ENCODE measurements at regions not wholly inside any gene's neighbourhood (a gene's known extent, or its start where the extent isn't known, plus 50 kb on each side); places are given as distances from the start of the nearest gene placed in this dataset.
"Not testable (repeated sequence)": the region's sequence is repeated elsewhere in the genome, so short reads cannot be mapped to it uniquely, and the experiment has no call there.

DNA sequence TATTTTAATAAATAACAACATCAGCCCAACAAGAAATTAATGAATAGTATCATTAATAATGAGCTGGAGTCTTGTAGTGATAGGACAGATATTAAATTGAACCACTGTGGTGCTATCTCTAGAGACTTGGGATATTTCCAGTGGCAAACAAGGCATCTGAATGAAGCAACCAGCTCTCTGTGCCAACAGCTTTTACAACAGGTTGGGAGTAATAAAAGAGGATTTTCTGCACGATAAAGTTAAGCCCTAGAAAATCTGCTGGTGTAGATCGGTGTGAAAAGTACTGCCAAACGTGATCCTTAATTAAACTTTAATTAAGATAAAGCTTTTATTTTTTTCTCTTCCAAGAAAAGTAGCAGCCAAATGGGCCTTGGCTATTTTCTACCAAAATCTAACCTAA is 385.5 kb downstream of the NR4A2 start:
- H3K4me1 ChIP-seq (ENCODE audit: control insufficient read depth, insufficient read depth, low read length): no peaks in the 10 kb centered on the region
- H3K4me3 ChIP-seq (ENCODE audit: low read depth, low read length): no peak overlapping the region
- no peaks in the 10 kb centered on the region for H3K9me3 ChIP-seq (ENCODE audit: control insufficient read depth, insufficient read depth, low read length)
- no peaks in the 10 kb centered on the region for H3K36me3 ChIP-seq (ENCODE audit: control insufficient read depth, insufficient read depth, low read length)
- H3K27me3 ChIP-seq (ENCODE audit: control insufficient read depth, insufficient read depth, low read length): no peaks in the 10 kb centered on the region
- H3K9ac ChIP-seq (ENCODE audit: low read depth, low read length): no peak overlapping the region

DNA sequence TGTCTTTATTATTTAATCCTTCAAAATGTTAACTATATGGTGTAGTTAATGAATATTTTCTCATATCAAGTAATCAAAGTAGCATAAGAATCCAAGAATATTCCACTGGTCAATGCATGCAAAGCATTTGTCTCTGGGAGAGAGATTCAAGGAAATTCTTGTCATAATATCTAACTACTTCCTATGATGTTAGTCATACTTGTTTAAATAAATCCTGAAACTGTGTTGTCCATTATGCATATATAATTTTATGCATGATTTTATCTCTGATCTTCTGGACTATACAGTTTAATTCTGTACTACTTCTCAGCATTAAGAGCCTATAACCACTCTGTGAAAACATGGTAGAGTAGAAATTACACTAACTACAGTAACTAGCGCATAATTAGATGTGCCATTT is 388.3 kb downstream of the NR4A2 start:
- no peak overlapping the region for H3K4me3 ChIP-seq (ENCODE audit: low read depth, low read length)
- no peaks in the 10 kb centered on the region for H3K27me3 ChIP-seq (ENCODE audit: control insufficient read depth, insufficient read depth, low read length)
- H3K36me3 ChIP-seq (ENCODE audit: control insufficient read depth, insufficient read depth, low read length): no peaks in the 10 kb centered on the region
- no peak overlapping the region for H3K9ac ChIP-seq (ENCODE audit: low read depth, low read length)
- H3K4me1 ChIP-seq (ENCODE audit: control insufficient read depth, insufficient read depth, low read length): no peaks in the 10 kb centered on the region
- H3K9me3 ChIP-seq (ENCODE audit: control insufficient read depth, insufficient read depth, low read length): no peaks in the 10 kb centered on the region

DNA sequence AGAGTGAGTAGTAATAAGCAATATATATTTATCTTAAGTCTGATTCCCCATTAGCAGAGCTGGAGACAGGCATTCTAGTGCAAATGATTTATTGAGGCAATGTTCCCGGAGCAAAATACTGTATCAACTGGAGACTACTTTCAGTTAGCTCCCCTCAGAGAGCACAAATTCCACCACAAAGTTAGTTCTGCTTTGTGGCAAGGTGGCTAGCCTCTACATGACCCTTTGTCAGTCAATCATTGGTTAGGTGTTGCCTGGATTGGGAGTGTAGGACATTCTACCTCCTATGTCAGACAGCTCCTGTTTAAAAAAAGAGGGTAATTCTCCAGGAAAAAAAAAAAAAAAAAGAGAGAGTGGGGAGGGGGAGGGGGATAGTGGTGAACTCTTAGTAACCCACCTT is 402.2 kb downstream of the NR4A2 start:
- H3K9me3 ChIP-seq (ENCODE audit: control insufficient read depth, insufficient read depth, low read length): no peaks in the 10 kb centered on the region
- no peaks in the 10 kb centered on the region for H3K4me1 ChIP-seq (ENCODE audit: control insufficient read depth, insufficient read depth, low read length)
- no peaks in the 10 kb centered on the region for H3K27me3 ChIP-seq (ENCODE audit: control insufficient read depth, insufficient read depth, low read length)
- H3K9ac ChIP-seq (ENCODE audit: low read depth, low read length): no peak overlapping the region
- H3K36me3 ChIP-seq (ENCODE audit: control insufficient read depth, insufficient read depth, low read length): no peaks in the 10 kb centered on the region
- no peak overlapping the region for H3K4me3 ChIP-seq (ENCODE audit: low read depth, low read length)

DNA sequence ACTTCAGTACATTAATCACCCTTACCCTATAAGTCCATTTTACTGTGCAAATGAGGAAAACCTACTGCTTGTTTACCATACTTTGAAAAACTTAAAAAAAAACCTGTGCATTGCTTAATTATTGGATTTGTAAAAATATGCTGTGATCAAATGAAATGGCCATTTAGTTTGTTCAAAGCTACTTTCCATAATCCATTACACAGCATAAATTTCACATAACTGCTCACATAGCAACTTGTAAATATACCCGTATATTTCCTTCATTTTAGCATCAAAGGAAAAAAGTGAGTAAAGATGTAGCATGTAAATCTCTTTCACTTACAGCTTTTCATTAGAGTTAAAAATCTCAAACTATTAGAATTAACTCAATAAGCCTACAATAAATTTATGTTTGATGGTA is 415.1 kb downstream of the NR4A2 start:
- Histone ChIP-seq H3K9me3 (ENCODE audit: control insufficient read depth, insufficient read depth, low read length) (no peaks in the 10 kb centered on the region), H3K4me1 (ENCODE audit: control insufficient read depth, insufficient read depth, low read length) (no peaks in the 10 kb centered on the region), H3K4me3 (ENCODE audit: low read depth, low read length) (no peak overlapping the region), H3K36me3 (ENCODE audit: control insufficient read depth, insufficient read depth, low read length) (no peaks in the 10 kb centered on the region), H3K27me3 (ENCODE audit: control insufficient read depth, insufficient read depth, low read length) (no peaks in the 10 kb centered on the region), H3K9ac (ENCODE audit: low read depth, low read length) (no peak overlapping the region)

DNA sequence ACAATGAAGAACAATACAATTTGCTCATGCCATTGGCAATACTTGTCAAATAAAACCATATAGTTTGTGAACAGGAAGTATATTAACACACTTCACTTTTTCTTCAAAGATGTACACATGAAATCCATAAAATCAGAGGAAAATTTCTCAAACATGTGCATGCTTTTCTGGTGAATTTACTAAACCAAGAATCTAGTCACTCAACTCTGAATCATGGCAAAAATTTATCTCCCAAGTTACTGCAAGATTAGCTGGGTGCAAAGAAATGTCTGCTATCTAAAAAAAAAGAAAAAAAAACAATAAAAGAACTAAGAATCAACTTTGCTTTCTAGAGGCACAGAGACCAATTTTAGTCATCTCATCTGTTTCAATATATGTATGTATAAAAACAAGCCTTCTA is 419.2 kb downstream of the NR4A2 start:
- Histone ChIP-seq H3K36me3 (ENCODE audit: control insufficient read depth, insufficient read depth, low read length) (no peaks in the 10 kb centered on the region), H3K9me3 (ENCODE audit: control insufficient read depth, insufficient read depth, low read length) (no peaks in the 10 kb centered on the region), H3K4me1 (ENCODE audit: control insufficient read depth, insufficient read depth, low read length) (no peaks in the 10 kb centered on the region), H3K9ac (ENCODE audit: low read depth, low read length) (no peak overlapping the region), H3K27me3 (ENCODE audit: control insufficient read depth, insufficient read depth, low read length) (no peaks in the 10 kb centered on the region), H3K4me3 (ENCODE audit: low read depth, low read length) (no peak overlapping the region)

DNA sequence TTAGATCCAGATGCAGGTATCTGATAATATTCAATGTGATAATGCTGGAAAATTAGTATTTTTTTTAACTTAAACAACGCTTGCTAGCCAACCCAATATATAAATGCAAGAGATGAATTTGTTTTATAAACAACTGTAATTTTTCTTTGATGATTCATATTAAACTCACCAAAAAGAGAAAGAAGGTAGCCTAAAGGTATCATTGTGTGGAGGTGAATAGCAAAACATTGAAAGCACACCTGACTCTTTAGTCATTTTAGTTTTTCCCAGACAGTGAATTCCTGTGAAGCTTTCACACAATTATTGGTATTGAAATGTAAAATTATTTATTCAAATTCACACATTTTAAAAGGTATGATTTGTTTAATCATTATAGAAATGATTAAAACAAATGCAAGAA is 424.0 kb downstream of the NR4A2 start:
- Histone ChIP-seq H3K9ac (ENCODE audit: low read depth, low read length) (no peak overlapping the region), H3K4me1 (ENCODE audit: control insufficient read depth, insufficient read depth, low read length) (peaks cover 16% of the 10 kb centered on the region), H3K4me3 (ENCODE audit: low read depth, low read length) (no peak overlapping the region), H3K9me3 (ENCODE audit: control insufficient read depth, insufficient read depth, low read length) (no peaks in the 10 kb centered on the region), H3K27me3 (ENCODE audit: control insufficient read depth, insufficient read depth, low read length) (no peaks in the 10 kb centered on the region), H3K36me3 (ENCODE audit: control insufficient read depth, insufficient read depth, low read length) (no peaks in the 10 kb centered on the region)

DNA sequence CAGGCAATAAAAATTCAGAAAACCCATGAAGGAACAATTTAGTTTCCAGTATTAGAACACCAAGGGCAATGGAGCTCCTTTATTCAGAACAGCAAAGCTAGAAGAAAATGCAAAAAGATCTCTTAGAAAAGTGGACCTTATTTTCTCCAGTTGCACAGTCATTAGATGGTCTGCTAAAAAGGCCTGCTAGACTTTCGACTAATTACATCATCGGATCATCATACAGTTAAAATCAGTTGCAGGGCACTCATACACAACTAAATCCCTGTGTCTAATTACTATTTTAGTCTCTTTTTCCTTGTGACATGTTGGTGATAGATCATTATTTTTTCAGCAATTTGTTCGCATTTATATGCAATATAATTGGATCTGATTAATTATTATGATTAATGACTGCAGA is 425.3 kb downstream of the NR4A2 start:
- Histone ChIP-seq H3K36me3 (ENCODE audit: control insufficient read depth, insufficient read depth, low read length) (no peaks in the 10 kb centered on the region), H3K4me3 (ENCODE audit: low read depth, low read length) (no peak overlapping the region), H3K9ac (ENCODE audit: low read depth, low read length) (no peak overlapping the region), H3K4me1 (ENCODE audit: control insufficient read depth, insufficient read depth, low read length) (peaks cover 16% of the 10 kb centered on the region), H3K9me3 (ENCODE audit: control insufficient read depth, insufficient read depth, low read length) (no peaks in the 10 kb centered on the region), H3K27me3 (ENCODE audit: control insufficient read depth, insufficient read depth, low read length) (no peaks in the 10 kb centered on the region)

DNA sequence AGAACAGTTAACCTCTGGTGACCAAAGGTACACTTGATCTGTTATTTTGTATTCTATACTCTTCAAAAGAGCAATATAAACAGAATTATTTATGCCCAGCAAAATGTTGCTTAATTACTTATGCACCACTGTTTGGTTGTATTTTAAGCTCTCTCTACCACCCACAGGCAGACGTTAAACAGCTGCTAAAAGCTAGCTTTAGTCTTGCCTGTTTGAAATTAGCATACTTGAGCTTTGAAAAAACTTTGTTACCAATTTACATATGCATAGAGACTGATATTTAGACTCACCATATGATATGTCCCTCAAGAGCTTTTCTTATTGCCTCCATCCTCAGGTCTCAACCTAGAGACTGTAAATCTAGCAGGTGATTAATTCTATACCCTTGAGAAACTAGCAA is 426.9 kb downstream of the NR4A2 start:
- Histone ChIP-seq H3K9ac (ENCODE audit: low read depth, low read length) (no peak overlapping the region), H3K27me3 (ENCODE audit: control insufficient read depth, insufficient read depth, low read length) (no peaks in the 10 kb centered on the region), H3K9me3 (ENCODE audit: control insufficient read depth, insufficient read depth, low read length) (no peaks in the 10 kb centered on the region), H3K4me1 (ENCODE audit: control insufficient read depth, insufficient read depth, low read length) (peaks cover 16% of the 10 kb centered on the region), H3K4me3 (ENCODE audit: low read depth, low read length) (no peak overlapping the region), H3K36me3 (ENCODE audit: control insufficient read depth, insufficient read depth, low read length) (no peaks in the 10 kb centered on the region)

DNA sequence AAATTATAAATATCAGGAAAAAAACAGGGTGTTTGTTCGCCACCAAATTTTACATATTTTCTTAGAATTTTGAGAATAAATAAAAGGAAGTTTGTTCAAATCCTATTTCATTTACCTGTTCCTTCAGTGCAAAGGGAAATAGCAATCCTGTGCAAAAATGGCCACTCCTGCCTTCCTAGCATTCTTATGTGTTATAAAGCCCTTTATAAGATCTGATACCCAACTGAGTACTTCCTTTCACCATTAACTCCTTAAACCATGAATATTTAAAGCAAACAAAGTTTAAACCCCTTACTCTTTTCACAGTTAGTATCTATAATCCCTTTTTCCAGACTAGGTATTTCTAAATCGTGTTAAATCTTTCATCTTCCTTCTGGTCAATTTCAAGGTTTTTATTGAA is 427.8 kb downstream of the NR4A2 start:
- peaks cover 16% of the 10 kb centered on the region for H3K4me1 ChIP-seq (ENCODE audit: control insufficient read depth, insufficient read depth, low read length)
- no peak overlapping the region for H3K9ac ChIP-seq (ENCODE audit: low read depth, low read length)
- H3K4me3 ChIP-seq (ENCODE audit: low read depth, low read length): no peak overlapping the region
- H3K9me3 ChIP-seq (ENCODE audit: control insufficient read depth, insufficient read depth, low read length): no peaks in the 10 kb centered on the region
- no peaks in the 10 kb centered on the region for H3K27me3 ChIP-seq (ENCODE audit: control insufficient read depth, insufficient read depth, low read length)
- no peaks in the 10 kb centered on the region for H3K36me3 ChIP-seq (ENCODE audit: control insufficient read depth, insufficient read depth, low read length)

DNA sequence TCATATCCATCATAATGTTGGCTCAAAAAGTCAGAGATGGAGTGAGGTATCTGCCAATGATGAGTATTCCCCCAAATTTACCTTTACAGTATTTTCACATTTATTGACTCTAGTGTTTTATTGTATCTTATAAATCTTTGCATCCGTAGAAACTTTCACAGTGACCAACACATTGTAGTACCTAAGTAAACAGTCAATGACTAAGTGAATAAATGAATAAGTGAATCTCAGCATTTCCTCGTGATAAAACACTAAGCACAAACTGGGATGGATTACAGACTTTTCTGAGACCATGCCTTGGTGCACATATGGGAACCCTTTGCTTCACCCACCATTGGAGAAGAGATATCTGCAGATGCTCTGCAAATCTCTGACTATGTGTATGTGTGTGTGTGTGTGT is 429.9 kb downstream of the NR4A2 start:
- Histone ChIP-seq H3K4me3 (ENCODE audit: low read depth, low read length) (no peak overlapping the region), H3K9ac (ENCODE audit: low read depth, low read length) (no peak overlapping the region), H3K9me3 (ENCODE audit: control insufficient read depth, insufficient read depth, low read length) (no peaks in the 10 kb centered on the region), H3K4me1 (ENCODE audit: control insufficient read depth, insufficient read depth, low read length) (peaks cover 15% of the 10 kb centered on the region), H3K36me3 (ENCODE audit: control insufficient read depth, insufficient read depth, low read length) (no peaks in the 10 kb centered on the region), H3K27me3 (ENCODE audit: control insufficient read depth, insufficient read depth, low read length) (no peaks in the 10 kb centered on the region)

DNA sequence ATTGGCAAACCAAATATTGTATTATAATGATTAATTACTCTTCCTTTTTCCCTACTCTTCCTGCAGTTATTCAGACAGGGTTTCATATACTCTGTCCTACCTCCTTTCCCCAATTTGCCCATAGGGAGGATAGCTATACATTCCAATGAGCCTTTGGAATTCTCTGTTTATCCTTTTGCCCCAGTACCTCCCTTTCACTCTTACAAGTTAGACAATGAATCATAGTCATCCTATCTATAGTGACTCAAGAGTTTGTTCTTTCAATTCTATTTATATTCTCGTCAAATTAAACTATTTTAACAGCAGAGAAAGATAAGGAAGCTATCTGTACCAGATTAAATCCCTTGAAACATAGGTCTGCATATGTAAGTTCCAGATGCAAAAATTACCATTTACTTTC is 437.5 kb downstream of the NR4A2 start:
- no peak overlapping the region for H3K4me3 ChIP-seq (ENCODE audit: low read depth, low read length)
- H3K4me1 ChIP-seq (ENCODE audit: control insufficient read depth, insufficient read depth, low read length): no peaks in the 10 kb centered on the region
- no peaks in the 10 kb centered on the region for H3K36me3 ChIP-seq (ENCODE audit: control insufficient read depth, insufficient read depth, low read length)
- no peaks in the 10 kb centered on the region for H3K27me3 ChIP-seq (ENCODE audit: control insufficient read depth, insufficient read depth, low read length)
- no peak overlapping the region for H3K9ac ChIP-seq (ENCODE audit: low read depth, low read length)
- H3K9me3 ChIP-seq (ENCODE audit: control insufficient read depth, insufficient read depth, low read length): no peaks in the 10 kb centered on the region

DNA sequence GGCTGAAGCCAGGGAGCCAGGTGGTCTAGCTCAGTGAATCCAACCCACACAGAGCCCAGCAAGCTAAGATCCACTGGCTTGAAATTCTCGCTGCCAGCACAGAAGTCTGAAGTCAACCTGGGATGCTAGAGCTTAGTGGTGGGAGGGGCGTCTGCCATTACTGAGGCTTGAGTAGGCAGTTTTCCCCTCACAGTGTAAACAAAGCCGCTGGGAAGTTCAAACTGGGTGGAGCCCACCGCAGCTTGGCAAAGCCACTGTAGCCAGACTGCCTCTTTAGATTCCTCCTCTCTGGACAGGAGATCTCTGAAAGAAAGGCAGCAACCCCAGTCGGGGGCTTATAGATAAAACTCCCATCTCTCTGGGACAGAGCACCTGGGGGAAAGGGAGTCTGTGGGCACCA is 452.1 kb downstream of the NR4A2 start:
- H3K4me1 ChIP-seq (ENCODE audit: control insufficient read depth, insufficient read depth, low read length); H3K4me3 ChIP-seq (ENCODE audit: low read depth, low read length); H3K36me3 ChIP-seq (ENCODE audit: control insufficient read depth, insufficient read depth, low read length); H3K9me3 ChIP-seq (ENCODE audit: control insufficient read depth, insufficient read depth, low read length); H3K9ac ChIP-seq (ENCODE audit: low read depth, low read length); H3K27me3 ChIP-seq (ENCODE audit: control insufficient read depth, insufficient read depth, low read length): not testable (repeated sequence)

DNA sequence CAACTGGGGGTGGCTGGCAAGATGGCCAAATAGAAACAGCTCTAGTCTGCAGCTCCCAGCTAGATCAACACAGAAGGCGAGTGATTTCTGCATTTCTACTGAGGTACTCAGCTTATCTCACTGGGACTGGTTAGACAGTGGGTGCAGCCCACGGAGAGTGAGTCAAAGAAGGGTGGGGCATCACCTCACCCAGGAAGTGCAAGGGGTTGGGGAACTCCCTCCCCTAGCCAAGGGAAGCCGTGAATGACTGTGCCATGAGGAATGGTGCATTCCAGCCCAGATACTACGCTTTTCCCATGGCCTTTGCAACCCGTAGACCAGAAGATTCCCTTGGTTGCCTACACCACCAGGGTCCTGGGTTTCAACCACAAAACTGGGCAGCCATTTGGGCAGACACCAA is 452.6 kb downstream of the NR4A2 start:
- not testable (repeated sequence) for H3K4me3 ChIP-seq (ENCODE audit: low read depth, low read length); H3K4me1 ChIP-seq (ENCODE audit: control insufficient read depth, insufficient read depth, low read length)

More for the DNA sequence above, 452.6 kb downstream of the NR4A2 start:
- H3K36me3 ChIP-seq (ENCODE audit: control insufficient read depth, insufficient read depth, low read length); H3K27me3 ChIP-seq (ENCODE audit: control insufficient read depth, insufficient read depth, low read length); H3K9me3 ChIP-seq (ENCODE audit: control insufficient read depth, insufficient read depth, low read length); H3K9ac ChIP-seq (ENCODE audit: low read depth, low read length): not testable (repeated sequence)

All from iPS-15b (cell line).